Hepatocyte (in vitro differentiated cells): ENCODE measurements at regions not wholly inside any gene's neighbourhood (a gene's known extent, or its start where the extent isn't known, plus 50 kb on each side); places are given as distances from the start of the nearest gene placed in this dataset.
"Not testable (repeated sequence)": the region's sequence is repeated elsewhere in the genome, so short reads cannot be mapped to it uniquely, and the experiment has no call there.

Experiments used
- DNase-seq: peaks from one replicate; pipeline ENCODE4 v3.0.0-alpha.2; 2016; ENCODE audit warnings: low spot score
- H2AFZ ChIP-seq: fragments of 200-600 bp; sonication (generic); 2 replicates; pipeline ENCODE4 v1.6.0; 2016; ENCODE audit warnings: antibody characterized with exemption, mild to moderate bottlenecking
- H3K27ac ChIP-seq: fragments of 200-600 bp; sonication (generic); 2 replicates; pipeline ENCODE4 v1.5.1; 2016; ENCODE audit warnings: mild to moderate bottlenecking
- H3K27me3 ChIP-seq: fragments of 200-600 bp; sonication (generic); 2 replicates; pipeline ENCODE4 v1.6.1; 2016
- H3K36me3 ChIP-seq: fragments of 200-600 bp; sonication (generic); replicated peaks from 2 replicates; pipeline ENCODE4 v1.5.1; 2016; ENCODE audit warnings: low read depth; ENCODE audit not compliant: insufficient read depth
- H3K4me1 ChIP-seq: fragments of 200-600 bp; sonication (generic); 2 replicates; pipeline ENCODE4 v1.5.1; 2016; ENCODE audit warnings: mild to moderate bottlenecking, moderate library complexity; ENCODE audit not compliant: insufficient read depth
- H3K4me2 ChIP-seq: fragments of 200-600 bp; sonication (generic); 2 replicates; pipeline ENCODE4 v1.6.0; 2016
- H3K4me3 ChIP-seq: fragments of 200-600 bp; sonication (generic); 2 replicates; pipeline ENCODE4 v1.5.1; 2016; ENCODE audit warnings: mild to moderate bottlenecking
- H3K79me2 ChIP-seq: fragments of 200-600 bp; sonication (generic); 2 replicates; pipeline ENCODE4 v1.6.0; 2017; ENCODE audit warnings: mild to moderate bottlenecking
- H3K9me2 ChIP-seq: fragments of 200-600 bp; sonication (generic); replicated peaks from 2 replicates; pipeline ENCODE4 v1.6.0; 2017; ENCODE audit warnings: mild to moderate bottlenecking; ENCODE audit not compliant: insufficient read depth
- H3K9me3 ChIP-seq: fragments of 200-600 bp; sonication (generic); 2 replicates; pipeline ENCODE4 v1.5.1; 2016; ENCODE audit warnings: low read depth, mild to moderate bottlenecking
- H4K20me1 ChIP-seq: fragments of 200-600 bp; sonication (generic); 2 replicates; pipeline ENCODE4 v1.6.0; 2016; ENCODE audit warnings: mild to moderate bottlenecking; ENCODE audit not compliant: insufficient read depth, poor library complexity, severe bottlenecking
- EZH2 ChIP-seq: fragments of 200-600 bp; sonication (generic); IDR thresholded peaks from 2 replicates; pipeline ENCODE4 v1.6.1; 2016; ENCODE audit warnings: antibody characterized with exemption, mild to moderate bottlenecking, borderline replicate concordance
- EZH2phosphoT487 ChIP-seq: fragments of 200-600 bp; sonication (generic); IDR thresholded peaks from one replicate; pipeline ENCODE4 v1.6.1; 2018; ENCODE audit warnings: antibody characterized with exemption, mild to moderate bottlenecking, low read depth, moderate library complexity; ENCODE audit not compliant: unreplicated experiment, severe bottlenecking
- WGBS: methylation state at CpG from one replicate; pipeline ENCODE4 v1.1.6; 2016; ENCODE audit warnings: low lambda C conversion rate; ENCODE audit errors: missing lambda C conversion rate; 5-methylcytosine and 5-hydroxymethylcytosine counted together
- TF ChIP-seq, protein P1 (sequence below): fragments of 200-600 bp; sonication (generic); IDR thresholded peaks from 2 replicates; pipeline ENCODE4 v1.5.1; 2016; ENCODE audit warnings: antibody characterized with exemption, mild to moderate bottlenecking; ENCODE audit not compliant: poor library complexity

DNA sequence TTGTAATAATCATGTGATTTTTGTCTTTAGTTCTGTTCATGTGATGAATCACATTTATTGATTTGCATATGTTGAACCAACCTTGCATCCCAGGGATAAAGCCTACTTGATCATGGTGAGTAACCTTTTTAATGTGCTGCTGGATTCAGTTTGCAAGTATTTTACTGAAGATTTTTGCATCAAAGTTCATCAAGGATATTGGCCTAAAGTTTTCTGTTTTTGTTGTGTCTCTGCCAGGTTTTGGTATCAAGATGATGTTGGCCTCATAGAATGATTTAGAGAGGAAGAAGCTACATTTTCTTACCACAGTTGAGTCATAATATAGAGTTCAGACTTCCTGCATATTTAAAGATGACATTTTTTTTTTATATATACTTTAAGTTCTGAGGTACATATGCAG is 455.9 kb downstream of the PLPP3 start:
- Histone ChIP-seq H3K27ac (no peak overlapping the region), H2AFZ (no peak overlapping the region), H3K9me2 (no peaks in the 10 kb centered on the region), H3K79me2 (no peaks in the 10 kb centered on the region), H4K20me1 (no peaks in the 10 kb centered on the region), H3K9me3 (peaks cover 4% of the 10 kb centered on the region), H3K36me3 (no peaks in the 10 kb centered on the region), H3K4me3 (no peak overlapping the region), H3K4me1 (no peaks in the 10 kb centered on the region), H3K4me2 (no peak overlapping the region), H3K27me3 (no peaks in the 10 kb centered on the region)
- no peak for TF ChIP-seq EZH2
- no peak for TF ChIP-seq EZH2phosphoT487
- DNase-seq, result no peak

DNA sequence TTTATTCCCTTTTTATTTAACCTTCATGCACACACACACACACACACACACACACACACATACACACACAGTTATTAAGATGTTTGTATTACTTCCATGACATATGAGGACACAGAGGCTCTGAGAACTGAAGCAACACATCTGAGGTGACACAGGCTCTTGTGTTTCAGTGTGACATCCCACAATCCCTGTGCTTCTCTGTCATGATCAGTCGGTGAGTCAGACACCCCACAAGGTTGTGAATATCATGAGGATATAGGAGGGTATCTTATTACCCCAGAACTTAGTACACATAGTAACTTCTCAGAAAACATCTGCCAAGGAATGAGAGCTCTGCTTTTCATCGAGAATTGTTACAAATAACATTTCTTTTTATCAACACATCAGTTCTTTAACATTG is 459.3 kb downstream of the PLPP3 start:
- no peaks in the 10 kb centered on the region for H3K4me1 ChIP-seq
- no peaks in the 10 kb centered on the region for H3K9me3 ChIP-seq
- no peaks in the 10 kb centered on the region for H3K27me3 ChIP-seq
- no peak overlapping the region for H3K4me3 ChIP-seq
- H3K27ac ChIP-seq, result no peak overlapping the region
- no peak overlapping the region for H2AFZ ChIP-seq
- H3K4me2 ChIP-seq, result no peak overlapping the region
- H3K79me2 ChIP-seq, result no peaks in the 10 kb centered on the region
- no peaks in the 10 kb centered on the region for H4K20me1 ChIP-seq
- TF ChIP-seq EZH2phosphoT487 (no peak), EZH2 (no peak)
- TF ChIP-seq, protein P1, sequence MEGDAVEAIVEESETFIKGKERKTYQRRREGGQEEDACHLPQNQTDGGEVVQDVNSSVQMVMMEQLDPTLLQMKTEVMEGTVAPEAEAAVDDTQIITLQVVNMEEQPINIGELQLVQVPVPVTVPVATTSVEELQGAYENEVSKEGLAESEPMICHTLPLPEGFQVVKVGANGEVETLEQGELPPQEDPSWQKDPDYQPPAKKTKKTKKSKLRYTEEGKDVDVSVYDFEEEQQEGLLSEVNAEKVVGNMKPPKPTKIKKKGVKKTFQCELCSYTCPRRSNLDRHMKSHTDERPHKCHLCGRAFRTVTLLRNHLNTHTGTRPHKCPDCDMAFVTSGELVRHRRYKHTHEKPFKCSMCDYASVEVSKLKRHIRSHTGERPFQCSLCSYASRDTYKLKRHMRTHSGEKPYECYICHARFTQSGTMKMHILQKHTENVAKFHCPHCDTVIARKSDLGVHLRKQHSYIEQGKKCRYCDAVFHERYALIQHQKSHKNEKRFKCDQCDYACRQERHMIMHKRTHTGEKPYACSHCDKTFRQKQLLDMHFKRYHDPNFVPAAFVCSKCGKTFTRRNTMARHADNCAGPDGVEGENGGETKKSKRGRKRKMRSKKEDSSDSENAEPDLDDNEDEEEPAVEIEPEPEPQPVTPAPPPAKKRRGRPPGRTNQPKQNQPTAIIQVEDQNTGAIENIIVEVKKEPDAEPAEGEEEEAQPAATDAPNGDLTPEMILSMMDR, result no peak
- no peaks in the 10 kb centered on the region for H3K36me3 ChIP-seq
- no peak for DNase-seq
- no peaks in the 10 kb centered on the region for H3K9me2 ChIP-seq
- whole genome bisulfite sequencing, result 89% methylated on average over 2 of the region's 2 CpGs

DNA sequence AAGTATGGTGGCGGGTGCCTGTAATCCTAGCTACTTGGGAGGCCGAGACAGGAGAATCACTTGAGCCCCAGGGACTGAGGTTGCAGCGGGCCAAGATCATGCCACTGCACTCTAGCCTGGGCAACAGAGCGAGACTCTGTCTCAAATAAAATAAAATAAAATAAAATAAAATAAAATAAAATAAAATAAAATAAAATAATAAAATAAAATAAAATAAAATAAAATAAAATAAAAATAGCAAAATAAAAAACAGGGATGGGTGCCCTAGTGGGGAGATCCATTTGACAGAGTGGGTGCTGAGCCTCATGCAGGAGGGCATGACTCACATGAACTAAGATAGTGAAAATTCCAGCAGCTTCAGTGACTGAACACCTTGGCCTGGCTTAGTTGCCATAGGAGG is 460.7 kb downstream of the PLPP3 start:
- not testable (repeated sequence) for H3K4me2 ChIP-seq, H2AFZ ChIP-seq, H3K36me3 ChIP-seq, H3K9me2 ChIP-seq, H3K4me3 ChIP-seq, H3K27ac ChIP-seq, H3K4me1 ChIP-seq, H3K27me3 ChIP-seq, H4K20me1 ChIP-seq, DNase-seq, H3K79me2 ChIP-seq, H3K9me3 ChIP-seq
- 95% methylated on average over 4 of the region's 4 CpGs for WGBS

DNA sequence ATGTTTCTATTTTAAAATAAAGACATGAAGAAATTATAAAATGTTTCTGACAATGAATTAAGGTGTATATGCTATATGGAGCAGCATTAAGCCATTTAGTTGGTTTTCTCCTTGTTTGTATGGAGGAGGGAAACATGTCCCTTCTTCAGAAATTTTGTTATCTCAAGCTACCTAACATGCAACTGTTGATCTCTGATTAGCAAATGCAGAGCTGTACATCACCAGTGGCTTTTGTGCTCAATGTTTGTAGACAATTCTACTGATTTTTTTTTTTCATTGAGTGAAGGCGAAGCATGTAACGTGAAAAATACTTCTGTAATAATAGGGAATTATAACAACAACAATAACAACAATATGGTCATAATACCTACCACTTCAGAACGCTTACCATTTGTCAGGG is 463.7 kb downstream of the PLPP3 start:
- H3K27ac ChIP-seq, result no peak overlapping the region
- no peaks in the 10 kb centered on the region for H3K9me2 ChIP-seq
- no peaks in the 10 kb centered on the region for H4K20me1 ChIP-seq
- DNase-seq, result no peak
- no peak overlapping the region for H3K4me2 ChIP-seq
- H2AFZ ChIP-seq, result no peak overlapping the region
- H3K4me3 ChIP-seq, result no peak overlapping the region
- H3K4me1 ChIP-seq, result no peaks in the 10 kb centered on the region
- 94% methylated on average over 3 of the region's 3 CpGs for WGBS
- H3K79me2 ChIP-seq, result no peaks in the 10 kb centered on the region
- H3K9me3 ChIP-seq, result peaks cover 7% of the 10 kb centered on the region
- H3K36me3 ChIP-seq, result no peaks in the 10 kb centered on the region
- H3K27me3 ChIP-seq, result no peaks in the 10 kb centered on the region
- TF ChIP-seq EZH2 (no peak), EZH2phosphoT487 (no peak)
- TF ChIP-seq, protein P1, result no peak

DNA sequence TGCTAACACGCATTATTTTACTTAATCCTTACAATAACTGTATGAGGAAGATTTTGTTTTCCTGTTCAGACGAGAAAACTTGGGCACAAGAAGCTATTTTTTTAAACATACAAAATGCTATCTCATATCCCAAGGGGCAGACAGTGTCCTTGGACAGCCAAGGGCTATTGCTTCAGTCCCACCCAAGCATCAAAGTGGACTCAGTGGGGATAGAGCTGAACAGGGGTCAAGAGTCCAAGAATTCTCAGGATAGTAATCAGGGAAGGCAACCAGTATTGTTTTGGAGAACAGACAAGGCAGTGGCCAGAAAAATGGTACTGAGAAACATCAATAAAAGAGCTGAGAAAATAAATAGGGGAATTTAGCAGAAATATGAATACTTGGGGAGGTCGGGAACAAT is 465.7 kb downstream of the PLPP3 start:
- no peaks in the 10 kb centered on the region for H3K36me3 ChIP-seq
- H3K27ac ChIP-seq, result no peak overlapping the region
- no peaks in the 10 kb centered on the region for H3K9me2 ChIP-seq
- 87% methylated on average over 3 of the region's 3 CpGs for WGBS
- H2AFZ ChIP-seq, result no peak overlapping the region
- H3K4me1 ChIP-seq, result no peaks in the 10 kb centered on the region
- no peak overlapping the region for H3K4me3 ChIP-seq
- peaks cover 7% of the 10 kb centered on the region for H3K9me3 ChIP-seq
- H3K27me3 ChIP-seq, result no peaks in the 10 kb centered on the region
- no peaks in the 10 kb centered on the region for H3K79me2 ChIP-seq
- DNase-seq, result no peak
- no peaks in the 10 kb centered on the region for H4K20me1 ChIP-seq
- TF ChIP-seq EZH2, result no peak
- TF ChIP-seq, protein P1, result no peak
- TF ChIP-seq EZH2phosphoT487, result no peak
- H3K4me2 ChIP-seq, result no peak overlapping the region
